SKM-1 treated with dmso at 0.1 percent for 144 hours (cell line): ENCODE measurements at regions not wholly inside any gene's neighbourhood (a gene's known extent, or its start where the extent isn't known, plus 50 kb on each side); places are given as distances from the start of the nearest gene placed in this dataset.
"Not testable (repeated sequence)": the region's sequence is repeated elsewhere in the genome, so short reads cannot be mapped to it uniquely, and the experiment has no call there.

ENCODE experiments used
- DNase-seq: peaks from one replicate; lab custom pipeline; 2025; ENCODE audit not compliant: unreplicated experiment; lab: John Stamatoyannopoulos, UW

- no peak for DNase-seq
These were observed 70.0 kb downstream of the LMO4 start for GRCh38 chr1:87398641-87399040.

- no peak for DNase-seq
These were observed 70.6 kb downstream of the LMO4 start for GRCh38 chr1:87399264-87399663.

- no peak for DNase-seq
These were observed 71.0 kb downstream of the LMO4 start for GRCh38 chr1:87399701-87400100.

- DNase-seq: no peak
These were observed 72.1 kb downstream of the LMO4 start for GRCh38 chr1:87400813-87401212.

GRCh38 chr1:87402241-87403002 lies 73.7 kb downstream of the LMO4 start:
- no peak for DNase-seq

GRCh38 chr1:87403061-87403820 lies 74.6 kb downstream of the LMO4 start:
- peak; percentile 12 for DNase-seq

GRCh38 chr1:87404296-87404695 lies 75.6 kb downstream of the LMO4 start:
- DNase-seq: no peak

- no peak for DNase-seq
These were observed 80.1 kb downstream of the LMO4 start for GRCh38 chr1:87408665-87409248.

GRCh38 chr1:87410776-87411480 lies 82.2 kb downstream of the LMO4 start:
- no peak for DNase-seq

GRCh38 chr1:87413846-87414245 lies 85.2 kb downstream of the LMO4 start:
- not testable (repeated sequence) for DNase-seq

GRCh38 chr1:87418048-87418447 lies 89.4 kb downstream of the LMO4 start:
- DNase-seq: no peak

GRCh38 chr1:87421809-87422208 lies 93.1 kb downstream of the LMO4 start:
- no peak for DNase-seq

GRCh38 chr1:87424541-87424940 lies 95.9 kb downstream of the LMO4 start:
- no peak for DNase-seq

- no peak for DNase-seq
These were observed 98.0 kb downstream of the LMO4 start for GRCh38 chr1:87426463-87427249.

- no peak for DNase-seq
These were observed 99.7 kb downstream of the LMO4 start for GRCh38 chr1:87428367-87428766.

GRCh38 chr1:87428883-87429282 lies 100.2 kb downstream of the LMO4 start:
- DNase-seq: no peak

GRCh38 chr1:87432685-87433084 lies 104.0 kb downstream of the LMO4 start:
- no peak for DNase-seq

GRCh38 chr1:87433101-87433500 lies 104.4 kb downstream of the LMO4 start:
- DNase-seq: not testable (repeated sequence)

- DNase-seq: no peak
These were observed 106.8 kb downstream of the LMO4 start for GRCh38 chr1:87435484-87435883.

GRCh38 chr1:87436115-87436514 lies 107.4 kb downstream of the LMO4 start:
- not testable (repeated sequence) for DNase-seq

GRCh38 chr1:87436534-87436933 lies 107.9 kb downstream of the LMO4 start:
- DNase-seq: no peak
